GM20000 (cell line): ENCODE measurements at regions not wholly inside any gene's neighbourhood (a gene's known extent, or its start where the extent isn't known, plus 50 kb on each side); places are given as distances from the start of the nearest gene placed in this dataset.
"Not testable (repeated sequence)": the region's sequence is repeated elsewhere in the genome, so short reads cannot be mapped to it uniquely, and the experiment has no call there.

Experiments used
- DNase-seq: peaks from one replicate; pipeline ENCODE4 v3.0.0; 2012; ENCODE audit warnings: low spot score
- TF ChIP-seq, protein P1 (sequence below): IDR thresholded peaks from 2 replicates; pipeline ENCODE4 v1.5.1; 2012; ENCODE audit warnings: mild to moderate bottlenecking, control low read depth; ENCODE audit errors: extremely low read depth, missing control alignments

DNA sequence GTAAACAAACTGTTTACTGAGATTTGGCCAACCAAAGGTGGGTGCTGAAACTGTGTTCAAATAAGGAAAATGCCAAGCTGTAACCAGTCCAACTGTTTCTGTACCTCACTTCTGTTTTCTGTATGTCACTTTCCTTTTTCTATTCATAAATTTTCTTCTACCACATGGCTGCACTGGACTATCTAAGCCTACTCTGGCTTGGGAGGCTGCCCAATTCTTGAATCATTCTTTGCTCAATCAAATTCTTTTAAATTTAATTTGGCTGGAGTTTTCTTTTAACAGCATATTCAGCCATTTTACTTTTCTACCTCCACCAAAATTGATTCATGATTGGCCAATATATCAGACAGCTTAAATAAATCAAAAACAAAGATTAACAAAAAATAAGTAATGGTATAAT, 1575.5 kb upstream of the SPRY2 start:
- TF ChIP-seq, protein P1, sequence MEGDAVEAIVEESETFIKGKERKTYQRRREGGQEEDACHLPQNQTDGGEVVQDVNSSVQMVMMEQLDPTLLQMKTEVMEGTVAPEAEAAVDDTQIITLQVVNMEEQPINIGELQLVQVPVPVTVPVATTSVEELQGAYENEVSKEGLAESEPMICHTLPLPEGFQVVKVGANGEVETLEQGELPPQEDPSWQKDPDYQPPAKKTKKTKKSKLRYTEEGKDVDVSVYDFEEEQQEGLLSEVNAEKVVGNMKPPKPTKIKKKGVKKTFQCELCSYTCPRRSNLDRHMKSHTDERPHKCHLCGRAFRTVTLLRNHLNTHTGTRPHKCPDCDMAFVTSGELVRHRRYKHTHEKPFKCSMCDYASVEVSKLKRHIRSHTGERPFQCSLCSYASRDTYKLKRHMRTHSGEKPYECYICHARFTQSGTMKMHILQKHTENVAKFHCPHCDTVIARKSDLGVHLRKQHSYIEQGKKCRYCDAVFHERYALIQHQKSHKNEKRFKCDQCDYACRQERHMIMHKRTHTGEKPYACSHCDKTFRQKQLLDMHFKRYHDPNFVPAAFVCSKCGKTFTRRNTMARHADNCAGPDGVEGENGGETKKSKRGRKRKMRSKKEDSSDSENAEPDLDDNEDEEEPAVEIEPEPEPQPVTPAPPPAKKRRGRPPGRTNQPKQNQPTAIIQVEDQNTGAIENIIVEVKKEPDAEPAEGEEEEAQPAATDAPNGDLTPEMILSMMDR, result no peak
- no peak for DNase-seq

DNA sequence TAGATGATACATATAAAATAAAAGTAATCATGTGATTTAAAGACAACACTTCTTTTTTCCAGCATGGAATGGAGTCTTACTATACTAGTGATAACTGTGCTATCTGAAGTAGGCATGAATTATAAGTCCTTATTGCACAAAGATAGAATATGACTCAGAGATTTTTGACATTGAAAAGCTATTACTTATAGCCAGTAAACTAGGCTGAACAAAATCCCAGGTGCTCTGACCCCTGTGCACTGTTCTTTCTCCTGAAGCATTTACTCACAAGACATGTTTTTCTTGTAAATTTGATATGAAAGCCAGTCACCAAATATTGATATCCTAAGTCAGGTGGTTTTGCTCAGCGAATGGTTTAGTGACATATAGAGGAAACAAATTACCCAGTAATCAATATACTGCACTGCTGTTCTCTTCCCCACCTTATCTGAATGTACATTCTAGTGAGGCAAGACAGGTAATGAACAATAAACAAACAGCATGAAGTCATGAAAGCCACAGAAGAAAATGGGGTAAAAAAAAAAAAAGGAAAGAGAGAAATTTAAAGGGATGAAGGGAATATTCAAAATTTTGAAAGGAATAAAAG, 1567.0 kb upstream of the SPRY2 start:
- TF ChIP-seq, protein P1, result no peak
- DNase-seq, result no peak

DNA sequence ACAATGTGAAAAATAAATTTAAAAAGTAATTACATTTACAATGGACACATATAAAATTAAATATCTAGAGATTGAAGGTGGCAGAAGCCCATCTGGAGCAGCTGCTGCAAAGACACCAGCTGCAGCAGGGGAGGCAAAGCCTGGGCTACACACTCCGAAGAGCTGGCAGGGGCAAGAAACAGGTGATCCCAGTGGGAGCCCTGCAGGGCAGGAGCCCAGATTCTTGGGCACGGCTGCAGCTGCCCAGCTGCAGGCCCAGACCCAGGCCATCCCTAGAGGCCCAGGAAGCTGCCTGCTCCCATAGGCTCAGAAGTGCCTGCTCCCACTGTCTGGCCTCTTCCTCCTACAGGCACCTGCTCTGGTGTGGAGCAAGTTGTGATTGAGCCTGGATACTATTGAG, 1547.9 kb upstream of the SPRY2 start:
- no peak for DNase-seq
- TF ChIP-seq, protein P1, result no peak

DNA sequence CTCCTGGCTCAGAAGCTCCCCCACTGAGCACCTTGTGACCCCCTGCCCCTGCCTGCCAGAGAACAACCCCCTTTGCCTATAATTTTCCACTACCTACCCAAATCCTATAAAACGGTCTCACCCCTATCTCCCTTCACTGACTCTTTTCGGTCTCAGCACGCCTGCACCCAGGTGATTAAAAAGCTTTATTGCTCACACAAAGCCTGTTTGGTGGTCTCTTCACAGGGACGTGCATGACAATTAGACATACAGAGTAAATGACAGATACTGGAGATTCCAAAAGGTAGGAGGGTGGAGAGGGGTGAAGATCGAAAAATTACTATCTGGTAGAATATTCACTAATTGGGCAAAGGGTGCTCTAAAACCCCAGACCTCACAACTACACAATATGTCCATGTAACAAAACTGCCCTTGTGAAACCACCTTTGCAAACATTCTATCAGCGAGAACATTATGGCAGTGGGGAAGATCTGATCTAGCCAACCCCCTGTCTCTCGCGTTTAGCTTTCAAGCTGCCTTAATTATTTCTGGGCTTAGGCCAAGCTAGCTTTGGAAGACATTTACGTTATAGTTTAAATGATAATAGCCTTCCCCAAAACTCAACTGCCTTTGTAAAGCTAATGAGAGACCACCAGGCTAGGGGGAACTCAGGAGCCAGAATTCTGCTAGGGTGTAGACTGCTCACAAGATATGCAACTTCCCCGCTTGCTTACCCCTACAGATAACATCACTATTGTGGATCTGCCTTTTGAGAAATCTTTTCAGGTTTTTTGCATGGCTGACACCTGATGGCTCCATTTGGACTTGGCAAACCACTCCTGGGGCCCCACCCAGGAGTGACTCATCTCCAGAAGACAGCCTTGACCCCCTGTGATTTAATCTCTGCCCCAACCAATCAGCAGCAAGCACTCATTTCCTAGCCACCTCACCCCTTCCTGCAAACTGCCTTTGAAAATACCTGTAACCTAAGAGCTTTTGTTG, 1534.0 kb upstream of the SPRY2 start:
- TF ChIP-seq, protein P1, result no peak
- no peak for DNase-seq

DNA sequence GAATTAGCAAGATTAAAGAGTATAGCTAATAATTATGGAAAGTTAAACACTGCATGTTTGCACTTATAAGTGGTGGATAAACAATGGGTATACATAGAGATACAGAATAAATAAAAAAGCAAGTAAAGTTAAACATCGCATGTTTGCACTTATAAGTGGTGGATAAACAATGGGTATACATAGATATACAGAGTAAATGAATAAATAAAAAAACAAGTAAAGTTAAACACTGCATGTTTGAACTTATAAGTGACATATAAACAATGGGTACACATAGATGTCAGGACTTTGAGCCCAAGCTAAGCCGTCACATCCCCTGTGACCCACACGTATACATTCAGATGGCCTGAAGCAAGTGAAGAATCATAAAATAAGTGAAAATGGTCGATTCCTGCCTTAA, 1533.3 kb upstream of the SPRY2 start:
- TF ChIP-seq, protein P1, result no peak
- DNase-seq, result no peak

DNA sequence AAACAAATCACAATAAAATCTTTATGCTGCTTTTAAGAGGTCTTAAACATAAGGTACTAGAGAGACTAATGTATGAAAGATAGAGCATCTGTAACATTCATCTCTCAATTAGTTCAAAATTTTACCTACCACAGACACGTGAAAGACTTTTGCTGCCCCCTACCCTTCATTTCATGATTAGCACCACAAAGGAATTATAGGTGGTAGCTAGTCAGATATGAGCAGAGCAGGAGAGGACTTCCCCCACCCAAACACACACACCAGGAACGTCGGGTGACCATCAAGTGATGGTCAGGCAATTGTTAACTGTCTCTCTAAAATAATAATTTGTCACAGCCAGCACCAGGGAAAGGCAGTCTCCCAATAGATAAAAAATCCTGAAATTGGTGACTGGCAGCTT, 1531.7 kb upstream of the SPRY2 start:
- TF ChIP-seq, protein P1, result no peak
- no peak for DNase-seq

DNA sequence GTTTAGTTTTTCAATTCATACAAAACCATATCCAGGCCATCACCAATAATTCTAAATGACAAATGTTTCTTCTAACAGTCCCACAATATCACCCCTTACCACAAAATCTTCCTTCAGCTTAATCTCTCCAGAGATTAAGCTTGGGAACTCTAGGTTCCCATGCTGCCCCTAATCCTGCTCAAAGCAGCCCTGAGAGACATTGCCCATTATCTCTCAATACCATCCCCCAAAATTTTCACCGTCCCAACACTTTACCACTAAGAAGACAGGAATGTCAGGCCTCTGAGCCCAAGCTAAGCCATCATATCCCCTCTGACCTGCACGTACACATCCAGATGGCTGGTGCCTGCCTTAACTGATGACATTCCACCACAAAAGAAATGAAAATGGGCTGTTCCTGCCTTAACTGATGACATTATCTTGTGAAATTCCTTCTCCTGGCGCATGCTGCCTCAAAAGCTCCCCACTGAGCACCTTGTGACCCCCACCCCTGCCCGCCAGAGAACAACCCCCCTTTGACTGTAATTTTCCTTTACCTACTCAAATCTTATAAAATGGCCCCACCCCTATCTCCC, 1530.9 kb upstream of the SPRY2 start:
- DNase-seq, result not testable (repeated sequence)

DNA sequence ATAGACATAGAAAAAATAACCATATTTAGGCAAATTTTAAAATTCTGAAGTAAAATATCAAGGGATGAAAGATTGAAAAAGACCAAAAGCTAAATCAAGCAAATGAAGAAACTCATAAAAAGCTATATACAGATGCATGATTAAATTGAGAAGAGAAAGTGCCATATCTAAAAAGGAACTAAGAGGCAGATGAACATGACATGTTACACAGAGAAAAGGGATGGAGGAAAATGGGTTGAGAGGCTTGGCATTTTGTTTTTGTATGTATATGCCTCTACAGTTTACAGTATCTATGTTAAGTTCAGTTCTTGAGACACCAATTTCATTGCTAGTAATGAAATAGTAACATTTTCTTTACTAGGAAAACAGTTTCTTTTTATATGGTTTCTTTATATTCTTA, 1507.4 kb upstream of the SPRY2 start:
- no peak for DNase-seq
- TF ChIP-seq, protein P1, result no peak
